SKM-1 (cell line): ENCODE measurements at regions not wholly inside any gene's neighbourhood (a gene's known extent, or its start where the extent isn't known, plus 50 kb on each side); places are given as distances from the start of the nearest gene placed in this dataset.

ENCODE experiments used
- DNase-seq: peaks from one replicate; lab custom pipeline; 2025; ENCODE audit not compliant: unreplicated experiment; lab: John Stamatoyannopoulos, UW

DNA sequence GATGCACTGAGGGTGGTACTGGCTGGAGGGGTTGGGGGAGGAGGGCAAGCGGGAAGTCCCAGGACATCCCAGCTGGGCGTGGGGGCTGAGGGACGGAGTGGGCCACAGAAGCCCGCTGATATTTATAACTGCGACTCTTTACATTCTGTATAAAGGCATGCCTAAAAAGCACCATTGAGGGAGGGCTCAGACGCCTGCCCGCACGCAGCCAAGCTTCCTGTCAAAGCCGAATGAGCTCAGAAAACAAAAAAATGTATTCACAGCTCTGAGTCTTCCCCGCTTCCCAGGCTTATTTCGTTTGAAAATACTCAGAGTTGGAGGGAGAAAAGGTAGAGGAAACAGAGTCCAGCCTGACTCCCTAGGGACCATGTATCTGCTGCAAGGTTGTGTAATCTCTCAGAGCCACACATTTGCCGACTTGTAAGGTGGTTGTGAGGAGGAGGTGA, 170.1 kb upstream of the HAAO start:
- no peak for DNase-seq

DNA sequence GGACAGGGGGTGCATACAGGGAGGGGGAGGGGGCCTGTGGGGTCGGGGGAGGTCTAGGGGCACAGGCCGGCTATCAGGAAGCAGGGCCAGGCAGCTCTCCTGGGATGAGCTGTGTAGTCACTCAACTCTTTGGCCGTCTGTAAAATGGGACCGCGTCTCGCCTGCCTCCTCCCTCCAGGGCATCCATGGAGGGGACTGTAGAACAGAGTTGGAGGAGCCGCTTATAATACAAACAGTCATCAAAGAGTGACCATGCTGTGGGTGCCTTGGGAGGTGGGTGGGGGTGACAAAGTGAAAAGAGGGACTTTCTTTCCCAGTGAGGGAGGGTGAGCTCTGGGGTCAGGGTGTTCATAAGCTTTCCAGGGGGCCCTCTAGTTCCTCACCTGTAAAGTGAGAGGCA, 169.6 kb upstream of the HAAO start:
- DNase-seq = no peak

DNA sequence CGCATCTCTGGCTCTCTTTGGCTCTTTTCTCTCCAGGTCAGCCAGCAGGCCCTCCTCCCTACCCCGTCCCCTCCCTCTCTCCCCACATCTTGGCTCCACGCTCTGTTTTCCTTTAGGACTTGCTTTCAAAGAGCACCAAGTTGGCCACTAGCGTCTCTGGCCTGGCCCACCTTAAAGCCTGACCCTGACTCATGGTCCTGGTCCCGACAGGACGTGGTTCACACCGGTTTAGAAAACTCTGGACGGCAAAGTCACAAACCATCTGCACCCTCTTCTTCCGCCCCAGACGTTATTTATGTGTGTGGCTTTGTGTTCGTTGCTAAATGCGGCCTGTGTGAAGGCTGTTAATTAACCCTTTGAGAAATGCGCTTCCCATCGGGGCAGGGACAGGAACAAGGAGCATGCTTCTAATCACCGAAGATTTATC, 169.0 kb upstream of the HAAO start:
- DNase-seq = peak; percentile 59

DNA sequence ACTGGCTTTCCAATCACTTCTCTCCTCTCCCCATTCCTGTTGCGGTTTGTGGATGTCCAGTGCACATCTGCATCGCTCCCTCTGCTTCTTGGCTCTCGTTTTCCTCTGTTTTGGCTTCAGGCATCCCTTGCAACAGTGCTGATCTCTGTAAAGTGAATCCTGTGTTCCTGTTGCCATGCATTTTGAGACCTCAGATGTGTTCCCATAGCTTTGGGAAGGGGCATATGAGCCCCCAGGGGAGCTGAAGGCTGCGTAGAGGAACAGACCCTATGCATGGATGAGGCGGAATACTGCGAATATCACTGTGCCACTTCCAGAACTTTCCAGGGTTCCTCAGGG, 168.4 kb upstream of the HAAO start:
- DNase-seq = no peak

DNA sequence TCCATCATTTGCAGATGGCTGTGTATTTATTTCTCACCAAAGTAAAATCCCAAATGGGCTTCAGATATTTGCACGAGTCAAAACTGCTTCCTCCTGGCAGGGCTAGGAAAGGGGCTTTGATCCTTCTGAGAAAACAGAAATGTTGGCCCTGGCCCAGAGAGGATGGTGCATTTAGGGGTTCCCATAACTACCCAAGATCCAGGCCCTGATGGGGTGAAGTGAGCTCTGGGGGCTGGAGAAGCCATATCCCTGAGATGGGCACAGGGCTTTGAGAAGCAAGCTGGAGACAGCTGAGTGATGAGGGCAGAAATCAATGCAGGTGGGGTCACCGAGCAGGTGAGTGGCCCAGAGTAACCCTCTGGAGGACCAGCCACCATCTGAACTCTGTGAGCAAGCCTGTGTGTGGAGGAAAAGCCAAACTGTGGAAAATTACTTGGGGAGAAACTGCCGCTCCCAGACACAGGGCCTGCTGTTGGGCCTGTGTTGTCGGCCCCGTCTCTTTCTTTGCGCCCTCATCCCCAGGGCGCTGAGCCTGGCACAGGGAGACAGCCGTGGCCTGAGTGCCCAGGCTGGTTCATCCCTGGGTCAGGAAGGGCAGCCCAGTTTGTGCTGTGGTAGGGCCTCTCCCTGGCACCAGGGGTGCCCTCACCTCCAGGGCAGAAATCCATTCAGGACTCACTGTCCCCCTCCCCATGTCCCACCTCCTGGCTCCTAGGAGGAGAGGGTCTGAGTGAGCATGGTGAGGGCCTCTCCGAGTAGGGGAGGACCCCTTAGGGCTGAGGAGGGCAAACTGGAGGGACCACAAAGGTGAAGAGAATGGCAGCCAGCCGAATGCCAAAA, 167.8 kb upstream of the HAAO start:
- no peak for DNase-seq

DNA sequence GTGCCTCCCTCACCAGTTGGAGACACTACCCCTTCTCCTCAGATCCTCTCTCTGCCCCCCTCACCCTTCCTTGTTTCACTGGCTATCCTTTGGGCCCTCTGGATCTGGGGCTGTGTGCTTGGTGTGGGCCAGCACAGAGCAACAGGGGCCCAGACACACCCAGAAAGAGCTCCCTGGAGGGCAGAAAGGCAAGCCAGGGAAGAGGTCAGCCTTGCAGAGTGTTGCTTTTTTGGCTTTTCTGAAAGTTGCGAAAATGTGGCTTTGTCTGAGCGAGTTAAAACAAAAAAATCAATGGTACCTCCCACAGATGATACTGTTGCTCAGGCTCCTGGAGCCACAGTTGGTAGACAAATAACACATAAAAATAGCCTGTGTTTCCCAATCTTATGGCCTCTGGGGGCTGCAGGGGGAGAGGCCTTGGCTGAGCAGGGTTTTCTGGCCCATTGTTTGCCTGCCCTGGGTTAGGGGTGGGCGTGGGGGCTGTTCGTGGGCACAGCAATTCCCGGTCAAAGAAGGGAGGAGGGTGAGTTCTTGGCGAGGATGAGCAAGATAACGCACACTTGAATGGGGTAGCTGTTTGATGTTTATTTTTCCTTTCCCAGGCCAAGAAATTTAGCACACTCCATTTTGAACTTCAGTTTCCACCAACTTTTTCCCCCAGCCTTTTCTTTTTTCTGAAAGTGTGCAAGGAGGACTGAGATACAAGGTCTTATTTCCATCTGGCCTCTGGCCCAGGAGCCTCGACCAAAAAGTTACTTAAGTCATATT, 167.0 kb upstream of the HAAO start:
- DNase-seq = peak; percentile 50

DNA sequence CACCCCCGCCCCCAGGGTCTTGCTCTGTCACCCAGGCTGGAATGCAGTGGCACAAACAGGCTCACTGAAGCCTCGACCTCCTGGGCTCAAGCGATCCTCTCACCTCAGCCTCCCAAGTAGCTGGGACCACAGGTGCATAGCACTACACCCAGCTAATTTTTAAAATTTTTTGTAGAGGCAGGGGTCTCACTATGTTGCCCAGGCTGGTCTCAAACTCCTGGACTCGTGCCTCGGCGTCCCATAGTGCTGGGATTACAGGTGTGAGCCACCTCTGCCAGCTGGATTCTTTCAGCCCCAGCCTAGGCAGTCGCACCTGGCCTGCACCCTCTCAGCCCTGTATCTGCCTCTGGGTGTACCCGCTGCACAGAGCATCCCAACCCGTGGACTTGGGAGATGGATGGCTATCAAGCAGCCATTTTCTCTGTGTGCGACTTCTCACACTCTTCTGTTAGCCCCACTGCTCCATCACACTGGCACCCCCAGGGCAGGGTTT, 166.4 kb upstream of the HAAO start:
- no peak for DNase-seq

DNA sequence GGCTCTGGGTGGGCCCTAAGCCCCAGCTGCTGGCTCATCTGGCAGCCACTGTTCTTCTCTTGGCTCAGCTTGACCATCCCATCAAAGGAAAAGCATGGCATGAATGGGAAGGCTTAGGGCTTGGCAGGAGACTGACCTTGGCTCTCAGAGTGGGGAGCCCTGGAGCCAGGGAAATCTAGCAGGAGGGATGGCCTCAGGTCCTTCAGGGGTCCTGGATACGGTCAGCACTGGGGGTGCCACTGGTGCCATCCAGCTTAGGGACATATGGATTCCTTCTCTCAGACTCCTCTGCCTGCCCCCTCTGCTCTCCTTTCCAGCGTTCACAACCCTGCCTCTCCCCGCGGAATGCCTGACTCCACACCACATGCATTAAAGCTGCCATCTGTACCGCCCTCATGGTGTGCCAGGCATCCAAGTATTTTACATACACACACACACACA, 165.5 kb upstream of the HAAO start:
- no peak for DNase-seq

DNA sequence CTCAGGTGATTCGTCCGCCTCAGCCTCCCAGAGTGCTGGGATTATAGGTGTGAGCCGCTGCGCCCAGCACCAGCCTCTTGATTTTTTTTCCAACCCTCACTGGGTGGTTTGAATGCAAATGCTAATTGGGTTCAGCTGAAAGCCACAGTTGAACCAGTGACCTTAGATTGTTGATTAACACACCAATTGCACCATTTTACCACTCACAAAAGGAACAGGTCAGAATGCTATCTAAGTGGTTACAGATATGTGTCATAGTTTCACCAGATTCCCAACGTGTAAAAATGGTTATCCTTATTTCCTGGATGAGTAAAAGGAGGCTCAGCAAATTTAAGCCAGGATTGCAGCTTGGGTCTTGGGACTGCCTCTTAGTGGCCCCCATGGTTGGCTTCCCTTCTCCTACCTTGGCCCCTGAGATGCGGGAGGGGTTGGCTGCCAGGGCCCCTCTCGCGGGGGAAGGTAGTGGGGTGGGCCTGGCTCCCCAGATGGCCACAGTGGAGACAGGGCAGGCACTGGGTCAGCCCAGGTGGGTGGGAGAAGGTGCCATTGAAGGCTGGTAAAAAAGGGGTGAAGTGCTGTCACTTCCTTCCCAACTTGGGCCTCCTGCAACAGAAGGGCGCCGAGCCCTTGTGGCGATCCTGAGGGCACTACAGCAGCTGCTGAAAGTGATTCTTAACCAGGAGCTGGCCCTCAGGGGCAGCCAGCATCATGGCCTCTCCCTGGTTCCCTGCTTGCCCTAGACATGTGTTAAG, 164.9 kb upstream of the HAAO start:
- DNase-seq = peak; percentile 75

DNA sequence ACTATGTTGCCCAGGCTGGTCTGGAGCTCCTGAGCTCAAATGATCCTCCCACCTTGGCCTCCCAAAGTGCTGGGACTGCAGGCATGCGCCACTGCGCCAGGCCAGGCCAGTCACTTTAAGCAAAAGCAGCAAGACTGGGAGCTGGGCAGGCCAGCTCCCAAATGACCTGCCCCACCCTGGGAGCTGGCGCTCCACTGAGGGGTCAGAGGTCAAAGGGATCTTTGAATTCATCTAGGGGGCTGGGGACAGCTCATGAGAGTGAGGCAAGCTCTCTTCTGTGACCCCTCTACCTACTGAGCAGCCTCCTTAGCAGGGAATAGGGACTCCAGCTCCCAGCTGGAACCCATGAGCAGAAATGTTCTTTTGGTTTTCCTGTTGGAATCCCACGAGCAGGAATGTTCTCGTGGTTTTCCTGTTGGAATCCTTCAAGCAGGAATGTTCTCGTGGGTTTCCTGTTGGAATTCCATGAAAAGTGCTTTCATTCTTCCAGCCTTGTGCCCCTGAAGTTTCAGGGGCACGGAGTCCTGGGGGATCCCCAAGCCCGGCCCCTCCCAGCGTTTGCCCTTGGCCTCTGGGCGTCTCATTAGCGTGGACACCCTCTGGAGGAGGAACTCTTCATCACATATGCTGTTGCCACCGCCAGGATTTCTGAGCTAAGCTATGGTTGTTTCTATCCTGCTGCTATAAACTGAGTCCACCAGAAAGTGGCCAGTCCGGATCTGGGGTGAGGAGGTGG, 162.0 kb upstream of the HAAO start:
- DNase-seq = no peak

DNA sequence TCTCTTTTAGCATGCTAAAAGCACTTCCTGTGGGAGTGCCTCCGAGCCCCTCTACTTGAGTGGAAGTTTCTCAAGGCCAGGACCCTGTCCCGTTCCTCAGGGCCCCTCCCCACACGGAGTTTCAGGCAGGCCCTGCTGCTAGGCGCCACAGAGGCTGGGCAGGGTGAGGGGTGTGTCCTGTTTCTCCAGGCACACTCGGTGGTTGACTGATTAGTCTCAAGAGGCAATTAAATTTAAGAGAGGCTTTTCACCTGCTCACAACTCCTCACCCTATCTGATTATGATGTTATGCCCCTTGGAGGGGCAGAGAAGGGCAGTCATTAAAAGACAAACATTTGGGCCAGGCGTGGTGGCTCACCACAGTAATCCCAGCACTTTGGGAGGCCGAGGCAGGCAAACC, 160.8 kb upstream of the HAAO start:
- no peak for DNase-seq

DNA sequence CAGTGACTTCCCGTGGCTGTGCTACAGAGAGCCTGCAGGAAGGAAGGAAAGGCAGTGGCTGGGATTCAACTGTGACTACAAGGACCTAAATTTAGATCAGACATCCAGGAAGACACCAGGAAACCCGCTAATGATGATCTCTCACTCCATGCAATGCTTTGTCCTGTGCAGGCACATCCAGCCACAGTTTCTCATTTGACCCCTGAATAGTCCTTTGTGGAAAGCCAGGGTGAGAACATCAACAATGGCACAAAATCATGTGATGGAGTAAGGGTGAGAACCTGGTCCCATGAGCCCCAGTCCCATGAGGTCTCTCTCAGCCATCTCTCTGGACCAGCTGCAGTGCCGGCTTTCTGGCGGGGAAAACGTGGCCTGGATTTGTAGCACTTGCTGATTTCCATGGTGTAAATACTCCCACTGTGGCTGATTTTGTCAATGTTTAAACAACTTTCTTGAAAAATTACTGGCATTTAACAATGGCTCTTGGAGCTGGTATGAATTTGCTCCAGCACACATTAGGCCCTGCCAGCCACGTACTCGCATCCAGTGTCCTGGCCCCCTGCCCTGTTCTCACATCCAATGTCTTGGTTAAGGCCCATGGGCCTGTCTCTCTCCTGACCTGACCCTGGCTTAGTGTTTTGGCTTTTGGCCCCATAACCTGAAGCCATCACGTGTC, 159.0 kb upstream of the HAAO start:
- no peak for DNase-seq

DNA sequence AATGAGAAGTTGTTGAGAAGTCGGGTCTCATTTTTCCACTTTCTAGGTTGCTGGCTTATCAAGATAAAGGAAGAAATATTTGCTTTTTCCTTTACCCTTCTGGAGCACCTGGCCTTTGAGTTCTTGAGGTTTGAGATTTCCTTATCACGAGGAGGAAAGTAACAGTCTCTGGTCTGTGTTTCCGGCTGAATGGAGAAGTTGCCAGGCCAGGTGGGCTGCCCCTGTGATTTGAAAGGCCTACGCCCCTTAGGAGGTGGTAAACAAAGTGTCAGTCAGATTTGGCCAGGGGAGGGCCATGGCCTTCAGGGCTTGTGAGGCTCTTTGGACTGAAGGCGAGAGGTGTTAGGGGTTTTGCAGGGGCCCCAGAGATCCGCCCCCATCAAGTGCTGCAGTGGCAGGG, 156.7 kb upstream of the HAAO start:
- no peak for DNase-seq

DNA sequence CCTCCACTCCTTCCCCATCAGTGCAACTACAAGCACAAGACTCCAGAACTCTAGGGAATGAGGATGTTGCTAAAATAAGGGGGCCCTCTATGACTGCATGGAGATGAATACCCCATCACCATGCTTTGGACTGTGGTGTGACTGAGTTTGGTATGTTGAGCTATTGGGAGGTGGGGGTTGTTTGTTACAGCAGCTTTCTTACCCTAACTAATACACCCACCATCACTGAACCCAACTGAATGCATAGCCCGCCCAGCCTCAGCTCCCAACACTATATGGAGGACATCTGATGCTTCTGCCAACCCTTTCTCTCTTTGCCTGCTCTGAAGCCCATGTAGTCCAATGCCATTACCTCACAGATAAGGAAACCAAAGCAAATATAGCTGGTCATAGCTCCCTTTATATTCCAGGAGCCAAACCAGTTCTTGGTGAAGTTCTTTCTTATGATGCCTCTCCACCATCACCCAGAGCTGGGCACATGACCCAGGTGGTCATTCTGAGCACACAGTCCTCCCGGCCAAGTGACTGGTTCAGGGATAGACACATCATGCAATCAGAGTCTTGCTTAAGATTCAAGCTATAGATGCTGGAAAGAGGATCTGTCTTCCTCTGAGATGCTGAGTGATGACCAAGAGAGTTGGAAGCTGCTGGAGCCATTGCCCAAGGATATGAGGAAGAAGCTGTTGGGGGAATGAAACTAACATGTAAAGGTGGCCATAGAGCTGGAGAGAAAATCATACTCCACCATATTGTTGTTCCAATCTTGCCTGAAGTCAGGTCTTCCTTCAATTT, 155.6 kb upstream of the HAAO start:
- no peak for DNase-seq

DNA sequence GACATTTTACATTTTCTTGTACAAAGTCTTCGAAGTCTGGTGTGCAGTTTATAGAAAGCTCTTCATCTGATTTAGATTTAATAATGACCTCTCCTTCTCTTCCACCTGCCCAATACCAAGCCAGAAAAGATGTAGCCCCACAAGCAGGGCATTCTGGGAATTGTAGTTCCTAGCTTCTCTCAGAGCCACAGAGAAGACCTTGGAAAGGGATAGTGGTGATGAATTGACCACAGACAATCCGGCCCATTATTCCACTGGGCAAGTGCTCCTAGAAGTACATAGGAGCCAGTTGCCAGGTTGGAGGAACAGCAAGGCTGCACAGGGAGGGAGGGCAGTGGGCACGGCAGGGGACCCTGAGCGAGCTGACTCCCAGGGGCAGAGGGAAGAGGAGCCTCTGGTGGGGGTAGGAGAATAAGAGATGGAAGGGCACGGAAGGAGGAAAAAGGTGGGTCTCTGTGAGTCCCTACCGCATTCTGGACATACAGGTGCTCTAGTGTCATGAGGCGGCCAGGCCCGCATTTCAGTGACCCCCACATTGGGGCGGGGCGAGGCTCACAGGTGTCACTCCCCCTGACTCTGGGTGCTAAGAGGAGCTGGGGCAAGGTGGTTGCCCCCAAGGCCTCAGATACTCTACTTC, 152.5 kb upstream of the HAAO start:
- no peak for DNase-seq

DNA sequence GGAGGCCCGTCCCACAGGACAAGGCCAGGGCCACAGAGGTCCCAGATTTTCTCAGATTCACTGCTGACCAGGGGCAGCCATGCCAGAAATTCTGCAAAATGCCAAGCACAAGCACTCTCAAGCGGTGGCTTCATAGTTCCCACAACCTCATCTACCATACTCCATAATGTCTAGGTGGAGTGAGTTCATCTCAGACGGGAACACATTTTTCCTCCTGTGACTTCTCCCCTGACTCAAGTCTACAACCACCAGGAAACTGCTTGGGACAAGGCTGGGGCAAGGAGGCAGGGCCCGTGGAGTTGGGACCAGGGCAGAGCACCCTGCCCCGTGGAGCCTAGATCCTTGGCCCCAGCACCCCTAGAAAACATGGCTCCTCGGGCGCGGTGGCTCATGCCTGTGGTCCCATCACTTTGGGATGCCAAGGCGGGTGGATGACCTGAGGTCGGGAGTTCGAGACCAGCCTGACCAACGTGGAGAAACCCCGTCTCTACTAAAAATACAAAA, 150.7 kb upstream of the HAAO start:
- DNase-seq = no peak

DNA sequence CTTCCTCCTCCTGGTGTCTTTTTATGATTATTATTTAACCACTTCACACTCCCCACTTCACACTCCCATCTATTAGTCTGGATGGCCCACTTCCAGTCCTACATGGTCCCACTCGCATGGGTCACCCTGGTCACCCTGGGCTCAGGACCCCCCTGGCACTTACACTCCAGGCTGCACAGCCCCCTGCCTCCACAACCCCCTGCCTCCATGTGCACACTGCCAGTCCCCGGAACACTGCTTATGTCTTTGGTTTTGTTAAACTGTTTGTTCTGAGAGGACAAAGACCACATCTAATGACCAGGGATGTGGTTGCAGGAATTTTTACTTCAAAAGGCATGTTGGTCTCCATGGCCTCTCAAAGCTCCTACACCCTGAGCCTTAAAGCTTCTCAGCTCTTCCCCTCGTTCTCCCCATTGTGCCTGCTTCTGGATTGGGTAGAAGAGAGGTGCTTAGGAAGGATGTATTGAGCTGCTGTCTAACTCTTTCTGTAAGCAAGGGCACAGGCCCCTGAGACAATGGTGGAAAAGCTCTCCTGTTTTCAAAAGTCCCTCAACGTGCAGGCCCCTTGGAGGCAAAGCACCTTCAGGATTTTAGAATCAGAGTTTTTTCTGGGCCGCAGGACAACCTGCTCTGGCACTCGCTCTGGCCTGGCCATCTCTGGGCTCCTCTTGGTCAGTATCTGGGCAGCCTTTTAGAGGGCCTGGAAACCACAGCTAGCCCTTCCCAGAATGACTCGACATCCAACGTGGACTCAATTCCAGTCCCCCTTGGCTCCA, 150.0 kb upstream of the HAAO start:
- DNase-seq = no peak

DNA sequence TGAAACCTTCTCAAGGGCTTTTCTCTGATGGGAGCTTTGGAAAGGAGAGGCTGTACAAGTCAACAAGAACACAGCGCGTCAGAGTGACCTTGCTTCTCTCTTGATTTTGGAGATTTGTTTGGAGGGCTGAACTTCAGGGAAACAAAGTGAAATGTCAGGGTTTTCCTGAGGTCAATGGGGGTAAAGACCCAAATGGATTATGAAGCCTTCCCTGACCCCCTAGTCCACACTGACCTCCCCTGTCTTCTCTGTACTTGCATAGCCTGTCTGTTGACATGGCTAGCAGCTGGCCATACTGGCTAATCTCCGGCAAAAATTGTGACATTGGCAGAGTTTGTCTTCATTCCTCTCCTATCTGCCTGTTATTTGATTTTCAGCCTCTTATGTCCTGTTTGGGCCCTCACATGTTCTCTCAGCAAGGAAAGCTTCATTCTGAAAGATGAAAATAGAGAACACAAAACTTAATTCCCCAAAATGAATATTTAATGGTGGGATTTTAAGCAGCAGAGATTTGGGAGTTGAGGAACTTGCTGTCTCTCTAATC, 149.3 kb upstream of the HAAO start:
- no peak for DNase-seq
